ENCODE measurements at regions not wholly inside any gene's neighbourhood (a gene's known extent, or its start where the extent isn't known, plus 50 kb on each side); places are given as distances from the start of the nearest gene placed in this dataset.

GRCh38 chr4:30268370-30268769 lies 451.8 kb upstream of the PCDH7 start:
- H3K4me2 ChIP-seq (ENCODE audit: low read length), result no peak overlapping the region
- H3K9ac ChIP-seq (ENCODE audit: low read length), result no peak overlapping the region
- peak overlapping the region; percentile 90 for H2AFZ ChIP-seq (ENCODE audit: low read depth, low read length, poor library complexity, severe bottlenecking)
- RAD21 ChIA-PET (ENCODE audit: low non-redundant PET in 1 of 2, low total read pairs in 2 of 2, uncharacterized antibody in 2 of 2, unreplicated experiment in 2 of 2), result no interaction called here
- H3K27me3 ChIP-seq (ENCODE audit: insufficient read depth, low read length), result no peaks in the 10 kb centered on the region
- POLR2A ChIA-PET, result no interaction called here
- TF ChIP-seq FOSL1 (IDR thresholded peaks at IDR 0.05; ENCODE audit: low read depth) (no peak), SRF (IDR thresholded peaks at IDR 0.05; ENCODE audit: low read depth) (no peak), CBX3 (IDR thresholded peaks at IDR 0.05; ENCODE audit: low read depth) (no peak), EZH2phosphoT487 (IDR thresholded peaks at IDR 0.05; ENCODE audit: borderline replicate concordance) (no peak), EZH2 (IDR thresholded peaks at IDR 0.05) (no peak), POLR2A (IDR thresholded peaks at IDR 0.05; ENCODE audit: borderline replicate concordance, extremely low read depth, insufficient read depth, insufficient read length) (no peak), ZFX (IDR thresholded peaks at IDR 0.05) (no peak), ZBTB33 (IDR thresholded peaks at IDR 0.05; ENCODE audit: extremely low read depth, insufficient replicate concordance, low read length) (no peak), EGR1 (IDR thresholded peaks at IDR 0.05; ENCODE audit: low read depth) (no peak), YY1 (IDR thresholded peaks at IDR 0.05; ENCODE audit: extremely low read depth, insufficient replicate concordance, low read depth, low read length) (no peak), CEBPB (IDR thresholded peaks at IDR 0.05; ENCODE audit: low read depth) (no peak), SP1 (IDR thresholded peaks at IDR 0.05; ENCODE audit: low read depth) (no peak)
- TF ChIP-seq, protein P1, sequence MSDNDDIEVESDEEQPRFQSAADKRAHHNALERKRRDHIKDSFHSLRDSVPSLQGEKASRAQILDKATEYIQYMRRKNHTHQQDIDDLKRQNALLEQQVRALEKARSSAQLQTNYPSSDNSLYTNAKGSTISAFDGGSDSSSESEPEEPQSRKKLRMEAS (IDR thresholded peaks at IDR 0.05), result no peak
- TF ChIP-seq, protein P2, sequence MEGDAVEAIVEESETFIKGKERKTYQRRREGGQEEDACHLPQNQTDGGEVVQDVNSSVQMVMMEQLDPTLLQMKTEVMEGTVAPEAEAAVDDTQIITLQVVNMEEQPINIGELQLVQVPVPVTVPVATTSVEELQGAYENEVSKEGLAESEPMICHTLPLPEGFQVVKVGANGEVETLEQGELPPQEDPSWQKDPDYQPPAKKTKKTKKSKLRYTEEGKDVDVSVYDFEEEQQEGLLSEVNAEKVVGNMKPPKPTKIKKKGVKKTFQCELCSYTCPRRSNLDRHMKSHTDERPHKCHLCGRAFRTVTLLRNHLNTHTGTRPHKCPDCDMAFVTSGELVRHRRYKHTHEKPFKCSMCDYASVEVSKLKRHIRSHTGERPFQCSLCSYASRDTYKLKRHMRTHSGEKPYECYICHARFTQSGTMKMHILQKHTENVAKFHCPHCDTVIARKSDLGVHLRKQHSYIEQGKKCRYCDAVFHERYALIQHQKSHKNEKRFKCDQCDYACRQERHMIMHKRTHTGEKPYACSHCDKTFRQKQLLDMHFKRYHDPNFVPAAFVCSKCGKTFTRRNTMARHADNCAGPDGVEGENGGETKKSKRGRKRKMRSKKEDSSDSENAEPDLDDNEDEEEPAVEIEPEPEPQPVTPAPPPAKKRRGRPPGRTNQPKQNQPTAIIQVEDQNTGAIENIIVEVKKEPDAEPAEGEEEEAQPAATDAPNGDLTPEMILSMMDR (IDR thresholded peaks at IDR 0.05 in 2 of 3, conservative IDR thresholded peaks at IDR 0.05 in 1 of 3; ENCODE audit: borderline replicate concordance in 1 of 3, insufficient read depth in 1 of 3, low read depth in 2 of 3, low read length in 2 of 3), result no peak
- TF ChIP-seq, protein P3, sequence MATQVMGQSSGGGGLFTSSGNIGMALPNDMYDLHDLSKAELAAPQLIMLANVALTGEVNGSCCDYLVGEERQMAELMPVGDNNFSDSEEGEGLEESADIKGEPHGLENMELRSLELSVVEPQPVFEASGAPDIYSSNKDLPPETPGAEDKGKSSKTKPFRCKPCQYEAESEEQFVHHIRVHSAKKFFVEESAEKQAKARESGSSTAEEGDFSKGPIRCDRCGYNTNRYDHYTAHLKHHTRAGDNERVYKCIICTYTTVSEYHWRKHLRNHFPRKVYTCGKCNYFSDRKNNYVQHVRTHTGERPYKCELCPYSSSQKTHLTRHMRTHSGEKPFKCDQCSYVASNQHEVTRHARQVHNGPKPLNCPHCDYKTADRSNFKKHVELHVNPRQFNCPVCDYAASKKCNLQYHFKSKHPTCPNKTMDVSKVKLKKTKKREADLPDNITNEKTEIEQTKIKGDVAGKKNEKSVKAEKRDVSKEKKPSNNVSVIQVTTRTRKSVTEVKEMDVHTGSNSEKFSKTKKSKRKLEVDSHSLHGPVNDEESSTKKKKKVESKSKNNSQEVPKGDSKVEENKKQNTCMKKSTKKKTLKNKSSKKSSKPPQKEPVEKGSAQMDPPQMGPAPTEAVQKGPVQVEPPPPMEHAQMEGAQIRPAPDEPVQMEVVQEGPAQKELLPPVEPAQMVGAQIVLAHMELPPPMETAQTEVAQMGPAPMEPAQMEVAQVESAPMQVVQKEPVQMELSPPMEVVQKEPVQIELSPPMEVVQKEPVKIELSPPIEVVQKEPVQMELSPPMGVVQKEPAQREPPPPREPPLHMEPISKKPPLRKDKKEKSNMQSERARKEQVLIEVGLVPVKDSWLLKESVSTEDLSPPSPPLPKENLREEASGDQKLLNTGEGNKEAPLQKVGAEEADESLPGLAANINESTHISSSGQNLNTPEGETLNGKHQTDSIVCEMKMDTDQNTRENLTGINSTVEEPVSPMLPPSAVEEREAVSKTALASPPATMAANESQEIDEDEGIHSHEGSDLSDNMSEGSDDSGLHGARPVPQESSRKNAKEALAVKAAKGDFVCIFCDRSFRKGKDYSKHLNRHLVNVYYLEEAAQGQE (IDR thresholded peaks at IDR 0.05; ENCODE audit: low read depth), result no peak
- ATAC-seq, result no peak
- no peaks in the 10 kb centered on the region for H3K79me2 ChIP-seq (ENCODE audit: insufficient read depth, low read length)
- no peaks in the 10 kb centered on the region for H3K9me2 ChIP-seq (ENCODE audit: insufficient read depth)
- H3K4me3 ChIP-seq (replicated peaks in 1 of 2; ENCODE audit: low read depth in 1 of 2, low read length in 2 of 2), result no peak overlapping the region
- no peak overlapping the region for H3K27ac ChIP-seq (ENCODE audit: low read depth, low read length)
- peaks cover 0 to 3% of the 10 kb centered on the region in 2 experiments; a peak in 1 of 4 replicates for H3K9me3 ChIP-seq (ENCODE audit: control insufficient read depth in 1 of 2, insufficient read depth in 1 of 2, low read depth in 1 of 2, low read length in 2 of 2)
- DNase-seq (ENCODE audit: low read depth, low spot score), result no peak
- H4K20me1 ChIP-seq (ENCODE audit: insufficient read depth), result no peaks in the 10 kb centered on the region
- BruUV-seq (replicated peaks), result no TSS peak
- H3K36me3 ChIP-seq (ENCODE audit: control insufficient read depth in 1 of 2, insufficient read depth in 2 of 2, low read length in 2 of 2), result no peaks in the 10 kb centered on the region
- intact Hi-C loops (cut with micrococcal nuclease), result no loop called here
- CTCF ChIA-PET, result no interaction called here
- peaks cover 0 to 8% of the 10 kb centered on the region in 2 experiments; a peak in 2 of 4 replicates for H3K4me1 ChIP-seq (ENCODE audit: control insufficient read depth in 1 of 2, insufficient read depth in 2 of 2, low read length in 2 of 2)

All from HCT116 (cell line).